ENCODE measurements at regions not wholly inside any gene's neighbourhood (a gene's known extent, or its start where the extent isn't known, plus 50 kb on each side); places are given as distances from the start of the nearest gene placed in this dataset.

GRCh38 chr10:108303149-108303548 is 1138.6 kb upstream of the SORCS1 start:
- TF ChIP-seq POLR2A (IDR thresholded peaks at IDR 0.05; ENCODE audit: low read depth) (no peak), POLR2AphosphoS5 (IDR thresholded peaks at IDR 0.05) (no peak), CTCF (IDR thresholded peaks at IDR 0.05) (no peak), EP300 (IDR thresholded peaks at IDR 0.05) (no peak)
